ENCODE measurements at regions not wholly inside any gene's neighbourhood (a gene's known extent, or its start where the extent isn't known, plus 50 kb on each side); places are given as distances from the start of the nearest gene placed in this dataset.

- ATAC-seq (replicated peaks) (no peak), DNase-seq (no peak)
- Mint-ChIP-seq H3K4me1 (no peaks in the 10 kb centered on the region), H3K9me3 (no peaks in the 10 kb centered on the region), H3K36me3 (peaks cover 0 to 3% of the 10 kb centered on the region in 2 donors), H3K4me3 (no peak overlapping the region), H3K27me3 (no peaks in the 10 kb centered on the region), H3K27ac (no peak overlapping the region)
Measured at GRCh38 chr12:46493834-46494181, 121.2 kb upstream of the SLC38A2 start.

GRCh38 chr12:46493150-46493833 lies 120.7 kb upstream of the SLC38A2 start:
- H3K27ac Mint-ChIP-seq = no peak overlapping the region
- H3K27me3 Mint-ChIP-seq = no peaks in the 10 kb centered on the region
- no peak overlapping the region for H3K4me3 Mint-ChIP-seq
- H3K36me3 Mint-ChIP-seq = peaks cover 0 to 3% of the 10 kb centered on the region in 2 donors
- H3K4me1 Mint-ChIP-seq = peaks cover 0 to 4% of the 10 kb centered on the region in 2 donors
- ATAC-seq (replicated peaks) (no peak), DNase-seq (no peak)
- H3K9me3 Mint-ChIP-seq = no peaks in the 10 kb centered on the region

DNA sequence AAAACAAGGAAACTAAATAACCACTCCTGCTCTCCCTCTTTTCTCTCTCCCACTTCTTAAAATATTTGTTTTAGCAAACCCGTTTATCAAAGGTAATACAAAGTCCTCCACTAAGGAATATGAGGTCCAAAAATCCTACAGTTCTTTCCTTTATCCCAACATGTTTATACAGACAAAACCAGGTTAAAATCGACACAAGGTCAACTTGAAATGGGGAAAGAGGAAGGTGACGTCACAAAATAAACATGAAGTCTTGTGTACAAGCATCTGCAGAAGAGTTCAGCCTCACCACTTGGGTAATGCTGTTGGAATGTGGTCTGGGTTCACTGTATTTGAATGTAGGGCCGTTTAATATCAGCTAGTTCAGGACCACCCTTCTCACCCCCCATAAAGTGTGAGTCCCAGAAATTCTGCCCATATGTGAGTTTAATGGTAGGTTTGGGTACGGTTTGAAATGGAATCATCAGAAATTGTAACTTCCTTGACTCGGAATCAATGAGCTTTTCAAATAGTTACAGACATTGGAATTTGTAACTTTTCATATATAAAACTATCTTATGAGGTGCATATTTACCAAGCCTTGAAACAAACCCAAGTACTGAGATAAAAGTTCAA lies 120.0 kb upstream of the SLC38A2 start:
- DNase-seq = no peak
- Mint-ChIP-seq H3K9me3 (no peaks in the 10 kb centered on the region), H3K27me3 (no peaks in the 10 kb centered on the region), H3K27ac (no peak overlapping the region), H3K4me1 (peaks cover 0 to 4% of the 10 kb centered on the region in 2 donors), H3K36me3 (peaks cover 0 to 3% of the 10 kb centered on the region in 2 donors), H3K4me3 (no peak overlapping the region)
- no peak for ATAC-seq (replicated peaks)

DNA sequence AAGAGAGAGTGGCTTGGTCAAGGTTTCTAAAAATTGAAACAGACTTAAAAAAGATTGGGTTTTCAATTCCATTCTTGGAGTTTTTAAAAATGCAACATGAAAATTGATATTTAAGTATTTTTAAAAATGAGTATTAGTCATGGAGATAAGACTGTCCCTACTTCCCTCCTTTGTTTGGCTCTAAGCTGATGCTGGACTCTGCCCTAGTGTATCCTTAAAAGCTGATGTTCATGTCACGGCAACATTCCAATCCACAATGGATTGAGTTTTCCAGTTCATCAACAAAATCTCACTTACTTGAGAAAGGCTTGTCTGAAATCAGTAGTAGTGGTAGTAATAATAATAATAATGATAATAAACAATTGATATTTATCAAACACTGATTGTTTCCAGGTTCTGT lies 119.0 kb upstream of the SLC38A2 start:
- Mint-ChIP-seq H3K36me3 (peaks cover 0 to 3% of the 10 kb centered on the region in 2 donors), H3K27me3 (no peaks in the 10 kb centered on the region), H3K9me3 (no peaks in the 10 kb centered on the region), H3K4me3 (no peak overlapping the region), H3K4me1 (peaks cover 0 to 4% of the 10 kb centered on the region in 2 donors), H3K27ac (no peak overlapping the region)
- ATAC-seq (replicated peaks) (no peak), DNase-seq (no peak)

GRCh38 chr12:46490635-46491034 lies 118.1 kb upstream of the SLC38A2 start:
- Mint-ChIP-seq H3K4me1 (peaks cover 0 to 4% of the 10 kb centered on the region in 2 donors), H3K4me3 (no peak overlapping the region), H3K9me3 (no peaks in the 10 kb centered on the region), H3K36me3 (peaks cover 0 to 3% of the 10 kb centered on the region in 2 donors), H3K27me3 (no peaks in the 10 kb centered on the region), H3K27ac (no peak overlapping the region)
- ATAC-seq (replicated peaks) = no peak
- DNase-seq = no peak

- Mint-ChIP-seq H3K9me3 (no peaks in the 10 kb centered on the region), H3K27me3 (no peaks in the 10 kb centered on the region), H3K4me3 (no peak overlapping the region), H3K27ac (no peak overlapping the region), H3K4me1 (peaks cover 0 to 4% of the 10 kb centered on the region in 2 donors), H3K36me3 (peaks cover 0 to 3% of the 10 kb centered on the region in 2 donors)
- ATAC-seq (replicated peaks) (no peak), DNase-seq (no peak)
Measured at GRCh38 chr12:46489951-46490388, 117.4 kb upstream of the SLC38A2 start.

DNA sequence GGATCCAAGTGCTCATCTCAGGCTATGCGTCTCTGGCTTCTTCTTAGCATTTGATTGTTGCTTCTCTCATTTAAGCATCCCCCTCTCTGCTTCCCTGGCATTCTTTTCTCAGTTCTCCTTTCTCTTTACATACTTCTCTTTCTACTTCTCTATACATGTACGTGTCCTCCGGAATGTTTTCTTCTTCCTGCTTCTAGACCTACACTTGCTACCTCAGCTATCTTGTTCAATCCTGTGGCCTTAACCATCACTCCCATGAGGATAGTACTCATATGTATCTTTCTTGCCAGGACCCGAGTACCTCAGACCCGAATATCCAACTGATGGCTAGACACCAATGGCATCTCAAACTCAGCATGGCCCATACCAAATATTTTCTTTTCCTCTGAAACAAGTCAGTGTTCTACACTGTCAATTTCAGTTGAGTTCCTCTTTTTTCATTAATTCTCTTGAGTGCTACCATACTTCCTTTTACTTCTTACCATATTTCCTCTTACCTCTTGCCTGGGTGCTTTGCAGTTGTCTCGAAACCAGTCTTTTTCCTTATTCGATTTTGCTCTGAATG lies 115.1 kb upstream of the SLC38A2 start:
- Mint-ChIP-seq H3K4me3 (no peak overlapping the region), H3K27ac (no peak overlapping the region), H3K36me3 (no peaks in the 10 kb centered on the region), H3K27me3 (no peaks in the 10 kb centered on the region), H3K4me1 (peaks cover 0 to 4% of the 10 kb centered on the region in 2 donors), H3K9me3 (no peaks in the 10 kb centered on the region)
- DNase-seq (peak; percentile 4), ATAC-seq (replicated peaks) (peak; percentile 88 to 90)

GRCh38 chr12:46486588-46486987 lies 114.0 kb upstream of the SLC38A2 start:
- DNase-seq (no peak), ATAC-seq (replicated peaks) (peak; percentile 29 to 32)
- no peak overlapping the region for H3K4me3 Mint-ChIP-seq
- H3K4me1 Mint-ChIP-seq = peaks cover 0 to 4% of the 10 kb centered on the region in 2 donors
- H3K27ac Mint-ChIP-seq = no peak overlapping the region
- H3K36me3 Mint-ChIP-seq = no peaks in the 10 kb centered on the region
- no peaks in the 10 kb centered on the region for H3K27me3 Mint-ChIP-seq
- no peaks in the 10 kb centered on the region for H3K9me3 Mint-ChIP-seq

- Mint-ChIP-seq H3K36me3 (no peaks in the 10 kb centered on the region), H3K9me3 (no peaks in the 10 kb centered on the region), H3K4me1 (peaks cover 0 to 4% of the 10 kb centered on the region in 2 donors), H3K4me3 (no peak overlapping the region), H3K27me3 (no peaks in the 10 kb centered on the region), H3K27ac (no peak overlapping the region)
- DNase-seq (no peak), ATAC-seq (replicated peaks) (no peak)
Measured at GRCh38 chr12:46485853-46486252, 113.3 kb upstream of the SLC38A2 start.

GRCh38 chr12:46484396-46485061 lies 112.0 kb upstream of the SLC38A2 start:
- DNase-seq (no peak), ATAC-seq (replicated peaks) (no peak)
- no peaks in the 10 kb centered on the region for H3K9me3 Mint-ChIP-seq
- no peaks in the 10 kb centered on the region for H3K36me3 Mint-ChIP-seq
- H3K4me3 Mint-ChIP-seq = no peak overlapping the region
- H3K27me3 Mint-ChIP-seq = no peaks in the 10 kb centered on the region
- H3K27ac Mint-ChIP-seq = no peak overlapping the region
- H3K4me1 Mint-ChIP-seq = peaks cover 0 to 4% of the 10 kb centered on the region in 2 donors

GRCh38 chr12:46483572-46484395 lies 111.2 kb upstream of the SLC38A2 start:
- Mint-ChIP-seq H3K36me3 (no peaks in the 10 kb centered on the region), H3K4me1 (peaks cover 0 to 6% of the 10 kb centered on the region in 2 donors), H3K9me3 (no peaks in the 10 kb centered on the region), H3K27ac (no peak overlapping the region), H3K27me3 (no peaks in the 10 kb centered on the region), H3K4me3 (no peak overlapping the region)
- DNase-seq = no peak
- no peak for ATAC-seq (replicated peaks)

- ATAC-seq (replicated peaks) = no peak
- no peak overlapping the region for H3K27ac Mint-ChIP-seq
- no peaks in the 10 kb centered on the region for H3K9me3 Mint-ChIP-seq
- H3K36me3 Mint-ChIP-seq = peaks cover 0 to 4% of the 10 kb centered on the region in 2 donors
- H3K27me3 Mint-ChIP-seq = no peaks in the 10 kb centered on the region
- peaks cover 9 to 12% of the 10 kb centered on the region in 2 donors for H3K4me1 Mint-ChIP-seq
- DNase-seq = no peak
- no peak overlapping the region for H3K4me3 Mint-ChIP-seq
Measured at GRCh38 chr12:46480724-46481123, 108.2 kb upstream of the SLC38A2 start.

DNA sequence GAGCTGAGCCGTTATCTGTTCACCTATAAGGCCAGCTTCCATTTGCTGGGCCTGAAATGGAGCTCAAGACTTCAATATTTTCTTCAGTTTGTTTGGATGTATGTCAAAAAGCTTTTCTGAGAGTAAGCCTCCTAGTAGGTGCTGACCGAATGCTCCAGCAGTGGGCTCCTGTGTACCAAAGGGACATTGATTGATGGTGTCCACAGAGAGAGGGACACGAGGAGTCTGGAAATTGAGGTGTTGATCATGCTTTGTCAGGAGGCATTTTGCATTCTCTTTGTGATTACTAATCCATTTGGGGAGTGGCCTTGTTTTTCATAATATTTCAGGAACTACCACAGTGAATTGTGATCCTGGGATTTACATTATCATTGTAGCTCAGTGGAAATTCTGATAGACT lies 107.7 kb upstream of the SLC38A2 start:
- H3K36me3 Mint-ChIP-seq = peaks cover 0 to 4% of the 10 kb centered on the region in 2 donors
- DNase-seq = no peak
- H3K27ac Mint-ChIP-seq = no peak overlapping the region
- no peak overlapping the region for H3K4me3 Mint-ChIP-seq
- H3K9me3 Mint-ChIP-seq = no peaks in the 10 kb centered on the region
- ATAC-seq (replicated peaks) = no peak
- H3K27me3 Mint-ChIP-seq = no peaks in the 10 kb centered on the region
- H3K4me1 Mint-ChIP-seq = peaks cover 9 to 12% of the 10 kb centered on the region in 2 donors

- DNase-seq (no peak), ATAC-seq (replicated peaks) (no peak)
- Mint-ChIP-seq H3K9me3 (no peaks in the 10 kb centered on the region), H3K4me1 (peaks cover 15 to 17% of the 10 kb centered on the region in 2 donors), H3K27me3 (no peaks in the 10 kb centered on the region), H3K4me3 (no peak overlapping the region), H3K27ac (no peak overlapping the region), H3K36me3 (peaks cover 0 to 4% of the 10 kb centered on the region in 2 donors)
Measured at GRCh38 chr12:46478123-46478522, 105.5 kb upstream of the SLC38A2 start.

All from stimulated activated naive B cell treated with anti-CD40 and anti-IgM and Interleukin-4, amounts not matched to agents 10 μg/mL and 1 μg/mL and 100 μg/mL, for 72 hours (primary cell).